HepG2 (cell line): ENCODE measurements at regions not wholly inside any gene's neighbourhood (a gene's known extent, or its start where the extent isn't known, plus 50 kb on each side); places are given as distances from the start of the nearest gene placed in this dataset.

Source experiments
- CREB1 ChIP-seq, 2 experiments: fragments of 450-650 bp in 1 of 2; IDR thresholded peaks; 2 replicates each; pipeline ENCODE4 v1.6.1; 2016 to 2017; ENCODE audit warnings: control low read depth in 1 of 2, mild to moderate bottlenecking in 1 of 2, missing compliant biosample characterization in 1 of 2, missing genetic modification characterization in 1 of 2
- JUND ChIP-seq: sonication (generic); formaldehyde crosslinking; IDR thresholded peaks from 2 replicates; pipeline ENCODE4 v1.8.0; 2022; ENCODE audit warnings: mild to moderate bottlenecking, missing genetic modification reagents
- RAD21 ChIP-seq: fragments of 450-650 bp; formaldehyde crosslinking; IDR thresholded peaks from 2 replicates; pipeline ENCODE4 v1.5.0; 2020; ENCODE audit warnings: mild to moderate bottlenecking
- ZKSCAN1 ChIP-seq: fragments of 150-350 bp; IDR thresholded peaks from 2 replicates; pipeline ENCODE4 v1.6.1; 2014; ENCODE audit warnings: low read length
- ZNF891 ChIP-seq: sonication (generic); formaldehyde crosslinking; IDR thresholded peaks from 2 replicates; pipeline ENCODE4 v1.5.0; 2020; ENCODE audit warnings: mild to moderate bottlenecking, missing genetic modification reagents
- TF ChIP-seq, protein P1 (sequence below), 2 experiments: sonication (generic) in 1 of 2; formaldehyde crosslinking in 1 of 2; IDR thresholded peaks; 2 replicates each; pipeline versions ENCODE4 v1.4.0 to v1.6.1; 2018 to 2020; ENCODE audit warnings: missing genetic modification reagents in 2 of 2, borderline replicate concordance in 1 of 2, low read depth in 1 of 2, mild to moderate bottlenecking in 1 of 2, missing biosample characterization in 1 of 2
- TF ChIP-seq, protein P2 (sequence below): sonication (generic); formaldehyde crosslinking; IDR thresholded peaks from 2 replicates; pipeline ENCODE4 v1.4.0; 2020; ENCODE audit warnings: missing genetic modification reagents

DNA sequence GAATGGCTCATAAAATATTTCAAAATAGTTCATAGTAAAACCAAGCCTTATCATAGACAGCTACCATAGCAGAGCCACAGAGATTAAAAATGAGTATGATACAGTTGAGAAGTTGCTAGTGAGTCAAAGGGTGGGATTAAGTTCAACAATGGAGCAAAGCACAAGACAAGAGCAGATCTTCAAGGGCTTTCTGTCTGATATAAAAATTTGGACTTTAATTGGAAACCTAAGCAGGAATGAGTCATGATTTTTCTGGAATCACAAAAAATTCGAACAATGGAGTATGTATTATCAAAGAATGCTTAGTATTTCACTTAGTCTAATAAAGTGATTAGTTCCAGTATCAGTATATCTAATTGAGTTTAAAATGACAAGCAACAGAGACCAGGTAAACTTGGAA, 487.3 kb upstream of the NETO1 start:
- no peak for TF ChIP-seq JUND (CRISPR knock-in tag)
- TF ChIP-seq ZNF891 (CRISPR knock-in tag) = no peak
- no peak for TF ChIP-seq RAD21 (CRISPR knock-in tag)
- TF ChIP-seq CREB1 (IDR thresholded peaks at IDR 0.05) = no peak
- no peak for TF ChIP-seq CREB1 (CRISPR knock-in tag; IDR thresholded peaks at IDR 0.05)
- no peak for TF ChIP-seq ZKSCAN1
- TF ChIP-seq, protein P1, sequence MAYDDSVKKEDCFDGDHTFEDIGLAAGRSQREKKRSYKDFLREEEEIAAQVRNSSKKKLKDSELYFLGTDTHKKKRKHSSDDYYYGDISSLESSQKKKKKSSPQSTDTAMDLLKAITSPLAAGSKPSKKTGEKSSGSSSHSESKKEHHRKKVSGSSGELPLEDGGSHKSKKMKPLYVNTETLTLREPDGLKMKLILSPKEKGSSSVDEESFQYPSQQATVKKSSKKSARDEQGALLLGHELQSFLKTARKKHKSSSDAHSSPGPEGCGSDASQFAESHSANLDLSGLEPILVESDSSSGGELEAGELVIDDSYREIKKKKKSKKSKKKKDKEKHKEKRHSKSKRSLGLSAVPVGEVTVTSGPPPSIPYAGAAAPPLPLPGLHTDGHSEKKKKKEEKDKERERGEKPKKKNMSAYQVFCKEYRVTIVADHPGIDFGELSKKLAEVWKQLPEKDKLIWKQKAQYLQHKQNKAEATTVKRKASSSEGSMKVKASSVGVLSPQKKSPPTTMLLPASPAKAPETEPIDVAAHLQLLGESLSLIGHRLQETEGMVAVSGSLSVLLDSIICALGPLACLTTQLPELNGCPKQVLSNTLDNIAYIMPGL (CRISPR knock-in tag; IDR thresholded peaks at IDR 0.05; ENCODE audit: borderline replicate concordance in 1 of 2, low read depth in 1 of 2) = no peak
- TF ChIP-seq, protein P2, sequence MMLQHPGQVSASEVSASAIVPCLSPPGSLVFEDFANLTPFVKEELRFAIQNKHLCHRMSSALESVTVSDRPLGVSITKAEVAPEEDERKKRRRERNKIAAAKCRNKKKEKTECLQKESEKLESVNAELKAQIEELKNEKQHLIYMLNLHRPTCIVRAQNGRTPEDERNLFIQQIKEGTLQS (CRISPR knock-in tag) = no peak
